ENCODE measurements at regions not wholly inside any gene's neighbourhood (a gene's known extent, or its start where the extent isn't known, plus 50 kb on each side); places are given as distances from the start of the nearest gene placed in this dataset.

GRCh38 chr12:92529944-92530343 is 172.8 kb upstream of the PLEKHG7 start:
- Histone ChIP-seq H3K9ac (ENCODE audit: low read length) (no peak overlapping the region), H3K27me3 (ENCODE audit: control insufficient read depth, insufficient read depth, low read length) (no peaks in the 10 kb centered on the region), H3K27ac (ENCODE audit: low read depth, low read length) (no peak overlapping the region), H3K36me3 (ENCODE audit: control insufficient read depth, insufficient read depth, low read length) (no peaks in the 10 kb centered on the region), H3K4me1 (ENCODE audit: control insufficient read depth, insufficient read depth, low read length) (no peaks in the 10 kb centered on the region), H3K4me3 (ENCODE audit: low read length) (no peak overlapping the region)

- no peaks in the 10 kb centered on the region for H3K36me3 ChIP-seq (ENCODE audit: control insufficient read depth, insufficient read depth, low read length)
- H3K27me3 ChIP-seq (ENCODE audit: control insufficient read depth, insufficient read depth, low read length): no peaks in the 10 kb centered on the region
- no peaks in the 10 kb centered on the region for H3K4me1 ChIP-seq (ENCODE audit: control insufficient read depth, insufficient read depth, low read length)
- H3K9ac ChIP-seq (ENCODE audit: low read length): no peak overlapping the region
- H3K27ac ChIP-seq (ENCODE audit: low read depth, low read length): no peak overlapping the region
- H3K4me3 ChIP-seq (ENCODE audit: low read length): no peak overlapping the region
Observed at GRCh38 chr12:92528586-92528985, 174.2 kb upstream of the PLEKHG7 start.

DNA sequence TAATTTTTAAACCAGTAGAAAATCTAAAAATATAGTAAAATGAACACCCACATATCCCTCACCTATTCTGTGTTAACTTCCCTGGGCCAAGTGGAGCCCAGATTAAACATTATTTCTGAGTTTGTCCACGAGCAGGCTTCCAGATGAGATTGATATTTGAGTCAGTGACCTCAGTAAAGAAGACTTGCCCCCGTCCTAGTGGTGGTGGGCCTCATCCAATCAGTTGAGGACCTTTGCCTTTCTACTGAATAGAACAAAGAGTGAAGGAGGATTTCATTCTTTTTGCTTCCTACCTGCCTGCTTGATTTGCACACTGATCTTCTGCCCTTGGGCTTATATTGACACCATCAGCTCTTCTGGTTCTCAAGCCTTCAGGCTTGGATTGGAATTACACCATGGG is 174.7 kb upstream of the PLEKHG7 start:
- no peaks in the 10 kb centered on the region for H3K4me1 ChIP-seq (ENCODE audit: control insufficient read depth, insufficient read depth, low read length)
- no peak overlapping the region for H3K9ac ChIP-seq (ENCODE audit: low read length)
- H3K36me3 ChIP-seq (ENCODE audit: control insufficient read depth, insufficient read depth, low read length): no peaks in the 10 kb centered on the region
- no peak overlapping the region for H3K4me3 ChIP-seq (ENCODE audit: low read length)
- H3K27ac ChIP-seq (ENCODE audit: low read depth, low read length): no peak overlapping the region
- no peaks in the 10 kb centered on the region for H3K27me3 ChIP-seq (ENCODE audit: control insufficient read depth, insufficient read depth, low read length)

DNA sequence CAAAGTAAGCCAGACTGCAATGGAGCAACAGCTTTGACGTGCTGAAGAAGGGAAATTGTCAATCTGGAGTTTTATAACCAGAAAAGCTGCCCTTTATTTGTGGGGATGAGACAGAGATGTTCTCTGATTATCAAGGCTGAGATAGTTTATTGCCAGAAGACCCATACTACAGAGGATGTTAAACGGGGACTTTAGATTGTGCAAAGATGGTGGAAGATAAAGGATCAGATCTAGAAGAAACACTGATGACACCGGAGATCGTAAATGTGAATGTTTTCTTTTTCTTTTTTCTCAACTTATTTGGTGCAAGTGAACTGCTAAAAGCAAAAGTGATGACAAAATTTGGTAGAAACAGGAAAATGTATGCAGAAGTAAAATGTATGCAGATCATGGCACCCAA is 178.3 kb upstream of the PLEKHG7 start:
- Histone ChIP-seq H3K4me3 (ENCODE audit: low read length) (no peak overlapping the region), H3K27ac (ENCODE audit: low read depth, low read length) (no peak overlapping the region), H3K9ac (ENCODE audit: low read length) (no peak overlapping the region), H3K4me1 (ENCODE audit: control insufficient read depth, insufficient read depth, low read length) (no peaks in the 10 kb centered on the region), H3K36me3 (ENCODE audit: control insufficient read depth, insufficient read depth, low read length) (no peaks in the 10 kb centered on the region), H3K27me3 (ENCODE audit: control insufficient read depth, insufficient read depth, low read length) (no peaks in the 10 kb centered on the region)

DNA sequence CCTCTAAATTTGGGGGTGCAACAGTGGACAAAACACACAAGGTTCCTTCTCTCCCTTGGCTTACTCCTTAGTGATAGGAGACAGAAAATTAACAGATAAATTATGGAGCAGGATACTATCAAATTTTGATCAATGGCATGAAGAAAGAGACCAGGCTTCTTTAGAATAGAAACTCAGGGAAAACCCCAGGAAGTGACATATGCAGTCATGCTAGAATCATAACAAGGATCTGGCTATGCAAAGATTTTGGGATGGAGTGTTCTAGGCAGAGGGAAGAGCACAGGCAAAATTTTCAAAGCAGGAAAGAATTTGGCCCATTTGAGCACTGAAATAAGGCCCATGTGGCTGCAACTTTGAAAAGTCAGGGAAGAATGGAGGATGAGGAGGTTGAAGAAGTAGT is 182.3 kb upstream of the PLEKHG7 start:
- no peak overlapping the region for H3K27ac ChIP-seq (ENCODE audit: low read depth, low read length)
- H3K27me3 ChIP-seq (ENCODE audit: control insufficient read depth, insufficient read depth, low read length): no peaks in the 10 kb centered on the region
- H3K36me3 ChIP-seq (ENCODE audit: control insufficient read depth, insufficient read depth, low read length): no peaks in the 10 kb centered on the region
- H3K4me1 ChIP-seq (ENCODE audit: control insufficient read depth, insufficient read depth, low read length): no peaks in the 10 kb centered on the region
- no peak overlapping the region for H3K9ac ChIP-seq (ENCODE audit: low read length)
- no peak overlapping the region for H3K4me3 ChIP-seq (ENCODE audit: low read length)

- H3K4me1 ChIP-seq (ENCODE audit: control insufficient read depth, insufficient read depth, low read length): no peaks in the 10 kb centered on the region
- no peaks in the 10 kb centered on the region for H3K36me3 ChIP-seq (ENCODE audit: control insufficient read depth, insufficient read depth, low read length)
- H3K27me3 ChIP-seq (ENCODE audit: control insufficient read depth, insufficient read depth, low read length): no peaks in the 10 kb centered on the region
- no peak overlapping the region for H3K27ac ChIP-seq (ENCODE audit: low read depth, low read length)
- no peak overlapping the region for H3K9ac ChIP-seq (ENCODE audit: low read length)
- H3K4me3 ChIP-seq (ENCODE audit: low read length): no peak overlapping the region
Observed at GRCh38 chr12:92519284-92519683, 183.5 kb upstream of the PLEKHG7 start.

DNA sequence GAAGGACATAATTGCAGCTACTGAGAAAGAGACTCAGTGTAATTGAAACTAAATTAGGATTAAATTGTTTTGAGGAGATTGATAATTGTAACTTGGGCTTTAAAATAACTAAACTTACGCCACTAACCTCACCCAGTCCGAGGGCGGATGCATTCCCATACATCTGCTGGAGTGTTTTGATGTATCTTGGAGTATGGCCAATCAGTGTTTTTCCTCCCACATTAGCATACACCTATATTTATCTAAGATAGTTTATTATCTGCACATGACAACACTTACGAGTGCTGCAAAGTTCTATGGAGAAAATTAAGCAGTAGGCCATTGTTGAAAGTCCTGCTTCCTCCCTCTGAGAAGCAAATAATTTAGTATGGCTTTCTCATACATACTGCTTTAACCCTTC is 184.7 kb upstream of the PLEKHG7 start:
- no peaks in the 10 kb centered on the region for H3K27me3 ChIP-seq (ENCODE audit: control insufficient read depth, insufficient read depth, low read length)
- H3K36me3 ChIP-seq (ENCODE audit: control insufficient read depth, insufficient read depth, low read length): no peaks in the 10 kb centered on the region
- no peak overlapping the region for H3K27ac ChIP-seq (ENCODE audit: low read depth, low read length)
- no peak overlapping the region for H3K4me3 ChIP-seq (ENCODE audit: low read length)
- no peaks in the 10 kb centered on the region for H3K4me1 ChIP-seq (ENCODE audit: control insufficient read depth, insufficient read depth, low read length)
- H3K9ac ChIP-seq (ENCODE audit: low read length): no peak overlapping the region

- Histone ChIP-seq H3K27ac (ENCODE audit: low read depth, low read length) (no peak overlapping the region), H3K4me1 (ENCODE audit: control insufficient read depth, insufficient read depth, low read length) (no peaks in the 10 kb centered on the region), H3K9ac (ENCODE audit: low read length) (no peak overlapping the region), H3K4me3 (ENCODE audit: low read length) (no peak overlapping the region), H3K27me3 (ENCODE audit: control insufficient read depth, insufficient read depth, low read length) (no peaks in the 10 kb centered on the region), H3K36me3 (ENCODE audit: control insufficient read depth, insufficient read depth, low read length) (no peaks in the 10 kb centered on the region)
Observed at GRCh38 chr12:92516277-92516600, 186.6 kb upstream of the PLEKHG7 start.

DNA sequence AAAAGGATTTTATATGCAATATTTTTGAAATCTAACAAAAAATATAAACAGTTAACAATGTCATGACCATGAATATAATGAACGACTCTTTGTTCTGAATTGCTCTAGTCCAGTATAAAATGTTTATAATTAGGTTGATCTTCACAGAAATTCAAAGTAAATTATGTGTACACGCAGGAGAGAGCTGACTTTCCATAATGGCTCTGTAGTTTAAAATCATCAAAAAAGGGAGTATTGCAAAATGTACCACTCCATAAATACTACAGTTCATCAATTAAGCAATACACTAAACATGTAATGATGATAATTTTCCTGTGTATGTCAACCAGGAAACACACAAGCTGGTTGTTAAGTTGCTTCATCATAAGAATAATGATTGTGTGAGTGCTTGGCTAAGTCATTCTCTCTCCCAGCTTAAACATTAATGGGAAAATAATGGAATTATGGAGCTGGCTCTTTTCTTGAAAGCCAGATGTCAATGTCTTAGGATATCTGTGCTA is 189.5 kb upstream of the PLEKHG7 start:
- H3K27me3 ChIP-seq (ENCODE audit: control insufficient read depth, insufficient read depth, low read length): no peaks in the 10 kb centered on the region
- no peaks in the 10 kb centered on the region for H3K4me1 ChIP-seq (ENCODE audit: control insufficient read depth, insufficient read depth, low read length)
- no peak overlapping the region for H3K27ac ChIP-seq (ENCODE audit: low read depth, low read length)
- no peak overlapping the region for H3K9ac ChIP-seq (ENCODE audit: low read length)
- H3K36me3 ChIP-seq (ENCODE audit: control insufficient read depth, insufficient read depth, low read length): no peaks in the 10 kb centered on the region
- no peak overlapping the region for H3K4me3 ChIP-seq (ENCODE audit: low read length)

DNA sequence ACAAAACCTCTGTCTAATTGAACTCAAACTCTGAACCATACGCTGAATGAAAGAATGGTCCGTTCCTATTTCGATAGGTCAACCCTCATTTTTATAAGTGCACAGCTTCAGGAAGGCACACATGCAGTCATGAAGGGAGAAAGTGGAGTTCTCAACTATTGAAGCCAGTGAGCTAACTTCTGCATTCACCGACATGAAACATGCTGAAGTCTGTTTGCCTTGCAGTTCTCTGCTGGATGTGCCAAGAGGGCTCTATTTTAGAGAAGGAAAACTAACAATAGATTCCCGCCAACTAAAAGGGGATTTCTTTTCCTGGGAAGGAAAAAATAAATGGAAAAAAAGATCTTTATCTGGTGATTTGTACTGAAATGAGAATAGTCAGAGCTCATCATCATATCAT is 191.0 kb upstream of the PLEKHG7 start:
- no peak overlapping the region for H3K4me3 ChIP-seq (ENCODE audit: low read length)
- no peak overlapping the region for H3K27ac ChIP-seq (ENCODE audit: low read depth, low read length)
- no peak overlapping the region for H3K9ac ChIP-seq (ENCODE audit: low read length)
- no peaks in the 10 kb centered on the region for H3K36me3 ChIP-seq (ENCODE audit: control insufficient read depth, insufficient read depth, low read length)
- H3K4me1 ChIP-seq (ENCODE audit: control insufficient read depth, insufficient read depth, low read length): no peaks in the 10 kb centered on the region
- no peaks in the 10 kb centered on the region for H3K27me3 ChIP-seq (ENCODE audit: control insufficient read depth, insufficient read depth, low read length)

DNA sequence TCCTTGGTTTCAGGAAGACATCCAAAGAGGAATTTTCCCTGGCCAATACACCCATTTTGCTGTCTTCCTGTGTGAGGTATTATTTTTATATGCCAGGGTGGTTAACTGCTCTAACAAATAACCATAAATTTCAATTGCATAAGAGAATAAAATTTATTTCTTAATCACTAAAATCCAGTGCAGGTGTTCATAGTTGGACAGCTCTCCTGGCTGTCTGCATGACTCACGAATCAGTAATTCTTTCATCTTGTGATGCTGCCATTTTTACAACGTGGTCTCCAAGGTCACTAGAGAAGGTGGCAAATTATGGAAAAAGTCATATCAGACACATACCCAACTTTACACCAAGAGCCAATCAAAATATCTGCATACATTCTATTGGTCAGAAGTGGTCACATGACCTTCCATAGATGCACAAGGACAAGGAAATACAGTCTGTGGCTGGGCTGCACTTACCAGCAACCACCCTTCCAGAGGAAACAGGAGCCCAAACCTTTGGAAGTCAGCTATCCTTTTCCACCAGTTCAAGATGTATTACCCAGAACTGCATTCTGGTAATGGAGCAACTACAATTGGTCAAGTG is 193.5 kb upstream of the PLEKHG7 start:
- peaks cover 7% of the 10 kb centered on the region for H3K4me1 ChIP-seq (ENCODE audit: control insufficient read depth, insufficient read depth, low read length)
- H3K27ac ChIP-seq (ENCODE audit: low read depth, low read length): no peak overlapping the region

DNA sequence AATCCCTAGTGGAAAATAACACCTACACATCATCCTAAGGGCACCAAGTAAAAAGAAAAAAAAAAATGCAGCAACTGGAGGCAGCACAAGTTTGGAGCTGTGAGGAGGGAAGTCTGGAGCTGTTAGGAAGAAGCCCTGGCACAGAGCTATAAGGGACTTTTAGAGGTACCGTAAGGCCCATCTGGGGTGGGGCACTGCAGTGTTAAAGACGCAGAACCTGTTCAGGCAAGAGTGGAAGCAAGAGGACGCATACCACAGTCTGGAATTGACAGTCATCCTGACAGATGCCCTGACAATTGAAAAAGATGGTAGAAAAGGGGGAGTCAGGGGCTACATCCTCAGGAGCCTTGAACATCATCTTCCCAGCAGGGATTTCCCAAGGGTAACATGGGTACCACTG is 195.9 kb upstream of the PLEKHG7 start:
- Histone ChIP-seq H3K4me3 (ENCODE audit: low read length) (no peak overlapping the region), H3K4me1 (ENCODE audit: control insufficient read depth, insufficient read depth, low read length) (peaks cover 24% of the 10 kb centered on the region), H3K27ac (ENCODE audit: low read depth, low read length) (peak overlapping the region; percentile 65), H3K36me3 (ENCODE audit: control insufficient read depth, insufficient read depth, low read length) (no peaks in the 10 kb centered on the region), H3K27me3 (ENCODE audit: control insufficient read depth, insufficient read depth, low read length) (no peaks in the 10 kb centered on the region), H3K9ac (ENCODE audit: low read length) (no peak overlapping the region)

More for the DNA sequence above, 193.5 kb upstream of the PLEKHG7 start:
- Histone ChIP-seq H3K9ac (ENCODE audit: low read length) (no peak overlapping the region), H3K36me3 (ENCODE audit: control insufficient read depth, insufficient read depth, low read length) (no peaks in the 10 kb centered on the region), H3K27me3 (ENCODE audit: control insufficient read depth, insufficient read depth, low read length) (no peaks in the 10 kb centered on the region), H3K4me3 (ENCODE audit: low read length) (no peak overlapping the region)

DNA sequence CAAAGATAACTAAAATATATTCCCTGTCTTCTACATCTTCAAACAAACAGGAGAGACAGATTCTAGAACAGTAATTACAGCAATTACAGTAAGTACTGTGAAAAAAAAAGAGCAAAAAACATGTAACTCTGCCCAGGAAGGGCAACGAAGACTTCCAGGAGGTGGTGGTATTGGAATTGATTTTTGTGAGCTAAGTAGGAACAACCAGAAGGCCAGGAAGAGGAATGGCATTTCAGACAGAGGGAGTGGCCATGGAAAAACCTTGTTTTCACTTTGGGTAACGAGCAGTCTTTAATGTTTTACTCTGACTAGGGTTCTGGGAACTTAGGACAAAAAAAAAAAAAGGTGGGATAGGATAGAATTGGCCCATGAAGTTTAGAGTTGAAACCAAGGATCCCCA is 196.3 kb upstream of the PLEKHG7 start:
- Histone ChIP-seq H3K36me3 (ENCODE audit: control insufficient read depth, insufficient read depth, low read length) (no peaks in the 10 kb centered on the region), H3K4me3 (ENCODE audit: low read length) (no peak overlapping the region), H3K4me1 (ENCODE audit: control insufficient read depth, insufficient read depth, low read length) (peaks cover 24% of the 10 kb centered on the region), H3K9ac (ENCODE audit: low read length) (no peak overlapping the region), H3K27me3 (ENCODE audit: control insufficient read depth, insufficient read depth, low read length) (no peaks in the 10 kb centered on the region), H3K27ac (ENCODE audit: low read depth, low read length) (peak overlapping the region; percentile 65)

Data from rectal smooth muscle tissue (tissue), 1 donor.